ENCODE measurements at regions not wholly inside any gene's neighbourhood (a gene's known extent, or its start where the extent isn't known, plus 50 kb on each side); places are given as distances from the start of the nearest gene placed in this dataset.

- DNase-seq, result peak; percentile 65
- no peak overlapping the region for H3K27ac ChIP-seq (ENCODE audit: low read depth, low read length)
- H3K36me3 ChIP-seq (ENCODE audit: control insufficient read depth, insufficient read depth, low read length), result no peaks in the 10 kb centered on the region
- H3K27me3 Mint-ChIP-seq (ENCODE audit: insufficient read depth), result no peaks in the 10 kb centered on the region
- H3K4me1 Mint-ChIP-seq, result no peaks in the 10 kb centered on the region
- no peaks in the 10 kb centered on the region for H3K9me3 Mint-ChIP-seq
- no peak overlapping the region for H3K9ac ChIP-seq (ENCODE audit: extremely low read depth, low read length, poor library complexity, severe bottlenecking)
- H3K27me3 ChIP-seq (ENCODE audit: control insufficient read depth, insufficient read depth, low read length, poor library complexity, severe bottlenecking), result no peaks in the 10 kb centered on the region
- H3K9me3 ChIP-seq (ENCODE audit: control insufficient read depth, low read length), result no peaks in the 10 kb centered on the region
- WGBS, 2 experiments (ENCODE audit: insufficient coverage in 1 of 2, insufficient read length in 1 of 2), result 59% methylated on average over 1 of the region's 1 CpG; no CpG with 5 or more reads in 1 of the 2 experiments
- TF ChIP-seq CTCF (conservative IDR thresholded peaks at IDR 0.05), result no peak
- H3K36me3 Mint-ChIP-seq (ENCODE audit: low read depth), result no peaks in the 10 kb centered on the region
- H3K4me3 Mint-ChIP-seq, result no peak overlapping the region
- H3K27ac Mint-ChIP-seq, result no peak overlapping the region
- no peak overlapping the region for H3K4me3 ChIP-seq (ENCODE audit: low read length)
- H3K4me1 ChIP-seq (ENCODE audit: control insufficient read depth, insufficient read depth, low read length), result no peaks in the 10 kb centered on the region
Measured at GRCh38 chr13:61316647-61317046, 99.0 kb downstream of the PCDH20 start.

- 91% methylated on average over 2 of the region's 2 CpGs; no CpG with 5 or more reads in 1 of the 2 experiments for WGBS, 2 experiments (ENCODE audit: insufficient coverage in 1 of 2, insufficient read length in 1 of 2)
- Mint-ChIP-seq H3K4me3 (no peak overlapping the region), H3K9me3 (no peaks in the 10 kb centered on the region), H3K36me3 (ENCODE audit: low read depth) (no peaks in the 10 kb centered on the region), H3K4me1 (no peaks in the 10 kb centered on the region), H3K27ac (no peak overlapping the region), H3K27me3 (ENCODE audit: insufficient read depth) (no peaks in the 10 kb centered on the region)
- Histone ChIP-seq H3K36me3 (ENCODE audit: control insufficient read depth, insufficient read depth, low read length) (no peaks in the 10 kb centered on the region), H3K27me3 (ENCODE audit: control insufficient read depth, insufficient read depth, low read length, poor library complexity, severe bottlenecking) (no peaks in the 10 kb centered on the region), H3K4me1 (ENCODE audit: control insufficient read depth, insufficient read depth, low read length) (no peaks in the 10 kb centered on the region), H3K9me3 (ENCODE audit: control insufficient read depth, low read length) (no peaks in the 10 kb centered on the region), H3K4me3 (ENCODE audit: low read length) (no peak overlapping the region), H3K9ac (ENCODE audit: extremely low read depth, low read length, poor library complexity, severe bottlenecking) (no peak overlapping the region), H3K27ac (ENCODE audit: low read depth, low read length) (no peak overlapping the region)
- TF ChIP-seq CTCF (conservative IDR thresholded peaks at IDR 0.05), result no peak
- DNase-seq, result no peak
Measured at GRCh38 chr13:61294467-61295191, 121.0 kb downstream of the PCDH20 start.

- H3K9me3 ChIP-seq (ENCODE audit: control insufficient read depth, low read length), result no peaks in the 10 kb centered on the region
- no peak overlapping the region for H3K27ac Mint-ChIP-seq
- H3K9ac ChIP-seq (ENCODE audit: extremely low read depth, low read length, poor library complexity, severe bottlenecking), result no peak overlapping the region
- WGBS, 2 experiments (ENCODE audit: insufficient coverage in 1 of 2, insufficient read length in 1 of 2), result 75 to 84% methylated on average over 3 to 4 of the region's 4 CpGs
- H3K9me3 Mint-ChIP-seq, result no peaks in the 10 kb centered on the region
- no peaks in the 10 kb centered on the region for H3K36me3 ChIP-seq (ENCODE audit: control insufficient read depth, insufficient read depth, low read length)
- H3K27me3 Mint-ChIP-seq (ENCODE audit: insufficient read depth), result no peaks in the 10 kb centered on the region
- TF ChIP-seq CTCF (conservative IDR thresholded peaks at IDR 0.05), result peak; percentile 84
- H3K4me3 ChIP-seq (ENCODE audit: low read length), result no peak overlapping the region
- H3K27ac ChIP-seq (ENCODE audit: low read depth, low read length), result no peak overlapping the region
- peak; percentile 73 for DNase-seq
- H3K36me3 Mint-ChIP-seq (ENCODE audit: low read depth), result peaks cover 2% of the 10 kb centered on the region
- H3K27me3 ChIP-seq (ENCODE audit: control insufficient read depth, insufficient read depth, low read length, poor library complexity, severe bottlenecking), result no peaks in the 10 kb centered on the region
- H3K4me3 Mint-ChIP-seq, result no peak overlapping the region
- peaks cover 4% of the 10 kb centered on the region for H3K4me1 Mint-ChIP-seq
- H3K4me1 ChIP-seq (ENCODE audit: control insufficient read depth, insufficient read depth, low read length), result no peaks in the 10 kb centered on the region
Measured at GRCh38 chr13:61286148-61286745, 129.4 kb downstream of the PCDH20 start.

Data from endodermal cell (in vitro differentiated cells).